NCI-H524 treated with DMSO at 0.1 percent for 48 hours (cell line): ENCODE measurements at regions not wholly inside any gene's neighbourhood (a gene's known extent, or its start where the extent isn't known, plus 50 kb on each side); places are given as distances from the start of the nearest gene placed in this dataset.

Source experiments
- DNase-seq: peaks from one replicate; lab custom pipeline; 2025; lab: John Stamatoyannopoulos, UW

DNA sequence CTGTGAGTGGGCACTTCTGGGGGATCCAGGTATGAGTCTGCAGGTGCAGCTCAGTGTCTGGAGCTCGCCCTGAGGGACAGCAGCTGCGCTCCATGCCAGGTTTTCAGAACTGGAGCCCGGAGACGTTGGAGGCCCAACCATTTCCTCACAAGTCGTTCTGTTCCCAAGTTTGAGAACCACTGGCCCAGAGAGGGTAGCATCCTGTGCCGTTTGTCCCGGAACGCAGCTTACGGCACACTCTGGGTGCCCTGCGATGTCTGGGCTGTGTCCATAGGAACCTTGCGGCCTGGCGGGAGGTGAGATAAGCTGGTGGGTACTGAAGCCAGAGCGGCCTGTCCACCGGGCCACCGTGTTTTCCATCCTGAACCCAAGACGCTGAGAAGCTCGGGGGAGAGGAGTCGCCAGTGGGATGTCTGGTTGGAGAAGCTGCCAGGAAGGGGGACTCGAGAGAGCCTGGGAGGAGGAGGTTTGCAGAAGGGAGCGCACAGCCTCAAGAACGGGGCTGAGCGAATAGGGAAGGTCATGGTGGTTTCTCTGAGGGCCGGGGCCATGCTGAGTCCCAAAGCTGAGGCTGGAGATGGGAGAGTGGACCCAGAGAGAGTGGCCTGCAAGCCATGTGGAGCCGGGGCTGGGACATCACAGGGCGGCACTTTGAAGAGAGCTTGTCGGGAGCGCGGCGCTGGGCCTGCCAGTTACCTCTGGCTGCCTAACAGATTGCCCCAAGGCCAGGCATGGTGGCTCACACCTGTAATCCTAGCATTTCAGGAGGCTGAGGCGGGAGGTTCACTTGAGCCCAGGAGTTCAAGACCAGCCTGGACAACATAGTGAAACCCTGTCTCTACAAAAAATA is 211.0 kb upstream of the GSE1 start:
- DNase-seq, result no peak

DNA sequence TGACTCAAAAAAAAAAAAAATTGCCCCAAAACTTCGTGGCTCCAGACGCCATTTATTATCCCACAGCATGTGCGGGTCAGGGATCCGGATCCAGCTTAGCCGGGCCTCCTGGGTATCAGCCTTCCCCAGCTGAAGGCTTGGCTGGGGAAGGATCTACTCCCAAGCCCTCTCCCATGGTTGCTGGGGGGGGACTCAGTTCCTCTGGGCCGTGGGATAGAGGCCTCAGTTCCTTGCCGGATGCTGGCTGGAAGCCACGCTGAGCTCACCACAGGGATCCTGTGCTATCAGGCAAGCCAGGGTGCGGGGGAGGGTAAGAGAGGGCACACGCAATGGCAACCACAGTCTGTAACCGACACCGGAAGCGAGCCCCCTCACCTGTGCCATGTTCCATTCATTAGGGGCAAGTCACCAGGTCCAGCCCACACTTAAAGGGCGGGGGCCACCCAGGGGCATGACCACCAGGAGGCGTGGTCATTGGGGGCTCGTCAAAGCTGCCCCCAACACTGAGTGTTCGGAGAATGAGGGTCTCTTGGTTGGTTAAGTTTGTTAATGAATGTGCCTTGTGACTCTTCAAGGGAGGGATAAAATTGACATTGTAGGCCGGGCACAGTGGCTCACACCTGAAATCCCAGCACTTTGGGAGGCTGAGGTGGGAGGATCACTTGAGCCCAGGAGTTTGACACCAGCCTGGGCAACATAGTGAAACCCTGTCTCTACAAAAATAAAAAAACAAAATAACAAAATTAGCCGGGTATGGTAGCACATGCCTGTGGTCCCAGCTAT is 210.0 kb upstream of the GSE1 start:
- DNase-seq, result no peak

DNA sequence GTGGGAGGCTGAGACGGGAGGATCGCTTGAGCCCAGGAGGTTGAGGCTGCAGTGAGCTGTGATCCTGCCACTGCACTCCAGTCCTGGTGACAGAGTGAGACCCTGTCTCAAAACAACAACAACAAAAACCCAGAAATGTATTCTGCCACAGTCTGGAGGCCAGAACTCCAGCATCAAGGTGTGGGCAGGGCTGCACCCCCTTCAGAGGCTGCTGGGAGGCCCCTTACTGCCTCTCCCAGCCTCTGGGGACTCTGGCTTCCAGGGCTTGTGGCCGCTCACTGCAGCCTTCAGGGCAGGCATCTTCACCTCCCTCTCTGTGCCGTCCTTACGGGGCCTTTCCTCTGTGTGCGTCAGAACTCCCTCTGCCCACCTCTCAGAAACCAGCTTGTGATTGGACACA is 209.4 kb upstream of the GSE1 start:
- no peak for DNase-seq

DNA sequence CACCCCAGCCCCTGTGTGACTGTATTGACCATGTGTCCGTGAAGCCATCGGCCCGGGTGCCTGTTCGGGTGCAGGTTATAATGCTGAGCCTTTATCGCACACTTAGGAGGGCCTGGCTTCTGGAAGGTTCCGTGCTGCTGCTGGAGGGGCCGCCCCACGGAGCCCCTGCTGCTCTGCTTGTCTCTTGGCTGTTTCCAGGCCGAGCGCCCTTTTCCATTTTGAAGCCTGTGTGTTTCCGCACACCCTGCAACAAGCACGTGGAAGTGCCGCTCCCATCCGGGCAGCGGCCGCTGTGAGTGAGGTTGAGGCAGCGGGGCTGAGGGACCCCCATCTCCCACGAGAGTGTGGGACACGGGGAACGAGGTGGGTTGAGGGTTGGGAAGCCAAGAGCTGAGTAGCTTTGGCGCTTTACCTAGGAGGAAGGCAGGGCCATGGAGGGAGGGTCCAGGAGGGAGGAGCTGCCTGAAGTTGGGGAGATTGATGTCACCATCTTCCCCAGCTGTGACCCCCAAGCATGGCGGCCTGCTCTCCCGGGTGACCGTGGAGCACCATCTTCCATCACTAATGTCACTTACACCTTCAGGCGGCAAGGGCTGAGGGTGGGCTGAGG is 200.1 kb upstream of the GSE1 start:
- no peak for DNase-seq

GRCh38 chr16:85413691-85414663 is 199.1 kb upstream of the GSE1 start:
- no peak for DNase-seq

GRCh38 chr16:85415196-85416090 is 197.7 kb upstream of the GSE1 start:
- peak; percentile 44 for DNase-seq

- DNase-seq, result peak; percentile 48
Measured at GRCh38 chr16:85416228-85417109, 196.7 kb upstream of the GSE1 start.

- no peak for DNase-seq
Measured at GRCh38 chr16:85417156-85417860, 195.8 kb upstream of the GSE1 start.

DNA sequence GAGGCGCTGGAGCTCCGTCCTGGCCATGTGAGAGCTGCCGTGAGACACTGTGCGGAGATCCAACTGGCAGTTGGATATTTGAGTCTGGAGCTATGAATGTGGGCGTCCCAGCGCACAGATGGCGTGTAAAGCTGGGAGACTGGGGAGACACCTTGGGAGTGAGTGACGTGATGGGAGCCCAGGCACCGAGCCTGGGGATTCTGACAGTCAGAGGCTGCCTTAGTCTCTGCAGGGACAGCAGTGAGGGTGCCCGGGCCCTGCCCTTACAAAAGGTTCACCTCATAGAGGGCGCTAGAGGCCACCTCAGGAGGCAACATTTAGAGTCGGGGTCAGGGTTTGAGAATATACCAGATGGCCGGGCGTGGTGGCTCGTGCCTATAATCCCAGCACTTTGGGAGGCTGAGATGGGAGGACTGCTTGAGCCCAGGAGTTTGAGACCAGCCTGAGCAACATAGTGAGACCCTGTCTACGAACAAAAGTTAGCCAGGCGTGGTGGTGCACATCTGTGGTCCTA is 194.1 kb upstream of the GSE1 start:
- peak; percentile 88 for DNase-seq

GRCh38 chr16:85419503-85420408 is 193.4 kb upstream of the GSE1 start:
- no peak for DNase-seq

- no peak for DNase-seq
Measured at GRCh38 chr16:85420501-85421337, 192.4 kb upstream of the GSE1 start.

GRCh38 chr16:85421338-85422195 is 191.6 kb upstream of the GSE1 start:
- no peak for DNase-seq

DNA sequence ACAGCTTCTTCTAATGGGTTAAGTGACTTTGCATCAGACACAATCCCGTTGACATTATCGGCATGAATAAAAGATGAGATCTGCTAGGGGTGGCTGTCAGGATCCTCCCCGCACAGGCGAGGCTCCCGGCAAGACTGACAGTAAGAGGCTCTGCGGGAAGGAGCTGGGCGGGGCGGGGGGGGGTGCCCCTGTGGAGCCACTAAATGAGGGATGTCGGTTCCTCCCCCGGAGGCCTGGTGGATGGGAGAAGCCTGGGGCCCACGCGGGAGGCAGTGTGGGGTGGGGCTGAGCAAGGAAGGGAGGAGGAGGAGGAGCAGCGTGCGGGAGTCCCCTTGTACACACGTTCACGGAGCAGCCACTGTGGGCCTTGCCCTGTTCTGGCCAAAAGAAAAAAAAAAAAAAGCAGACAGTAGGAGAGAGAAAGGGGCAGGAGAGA is 190.9 kb upstream of the GSE1 start:
- no peak for DNase-seq

GRCh38 chr16:85422632-85423550 is 190.2 kb upstream of the GSE1 start:
- no peak for DNase-seq

DNA sequence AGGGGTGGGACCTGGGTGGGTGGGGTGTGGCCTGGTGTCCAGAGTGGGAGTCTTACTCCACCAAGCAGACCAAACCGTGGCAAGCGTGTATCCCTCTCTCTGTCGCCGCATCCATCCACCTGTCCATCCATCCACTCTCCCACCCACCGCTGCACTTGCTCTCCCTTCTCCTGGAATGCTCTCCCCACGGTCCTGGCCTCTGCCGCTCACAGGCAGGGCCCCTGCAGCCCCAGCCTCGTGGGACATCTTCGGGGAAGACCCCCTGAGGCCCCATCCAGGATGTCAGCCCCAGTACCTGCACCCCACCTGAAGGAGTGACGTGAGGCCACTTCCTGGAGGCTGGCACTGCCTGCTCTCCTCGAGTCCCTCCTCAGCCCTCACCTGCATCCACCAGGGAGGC is 189.5 kb upstream of the GSE1 start:
- DNase-seq, result no peak
